ENCODE measurements at regions not wholly inside any gene's neighbourhood (a gene's known extent, or its start where the extent isn't known, plus 50 kb on each side); places are given as distances from the start of the nearest gene placed in this dataset.

- DNase-seq (ENCODE audit: low read depth in 2 of 2) = no peak
These were observed 135.9 kb downstream of the PAH start for GRCh38 chr12:102781117-102781516.

- no peak for DNase-seq (ENCODE audit: low read depth in 2 of 2)
These were observed 141.0 kb downstream of the PAH start for GRCh38 chr12:102776041-102776440.

GRCh38 chr12:102769323-102769916 is 147.6 kb downstream of the PAH start:
- peak in 1 of 2 donors; percentile 5 for DNase-seq (ENCODE audit: low read depth in 2 of 2)

GRCh38 chr12:102766961-102767360 is 150.1 kb downstream of the PAH start:
- no peak for DNase-seq (ENCODE audit: low read depth in 2 of 2)

GRCh38 chr12:102765736-102766135 is 151.3 kb downstream of the PAH start:
- DNase-seq (ENCODE audit: low read depth in 2 of 2) = no peak

GRCh38 chr12:102763471-102763870 is 153.6 kb downstream of the PAH start:
- no peak for DNase-seq (ENCODE audit: low read depth in 2 of 2)

GRCh38 chr12:102763061-102763460 is 154.0 kb downstream of the PAH start:
- no peak for DNase-seq (ENCODE audit: low read depth in 2 of 2)

- DNase-seq (ENCODE audit: low read depth in 2 of 2) = no peak
These were observed 156.7 kb downstream of the PAH start for GRCh38 chr12:102760322-102760721.

GRCh38 chr12:102759466-102759865 is 157.6 kb downstream of the PAH start:
- no peak for DNase-seq (ENCODE audit: low read depth in 2 of 2)

GRCh38 chr12:102757882-102758226 is 159.2 kb downstream of the PAH start:
- no peak for DNase-seq (ENCODE audit: low read depth in 2 of 2)

GRCh38 chr12:102757154-102757881 is 159.7 kb downstream of the PAH start:
- no peak for DNase-seq (ENCODE audit: low read depth in 2 of 2)

- no peak for DNase-seq (ENCODE audit: low read depth in 2 of 2)
These were observed 160.5 kb downstream of the PAH start for GRCh38 chr12:102756530-102756929.

GRCh38 chr12:102755266-102755665 is 161.8 kb downstream of the PAH start:
- no peak for DNase-seq (ENCODE audit: low read depth in 2 of 2)

- DNase-seq (ENCODE audit: low read depth in 2 of 2) = no peak
These were observed 163.2 kb downstream of the PAH start for GRCh38 chr12:102753802-102754201.

GRCh38 chr12:102748704-102749103 is 168.3 kb downstream of the PAH start:
- no peak for DNase-seq (ENCODE audit: low read depth in 2 of 2)

GRCh38 chr12:102746963-102747362 is 170.1 kb downstream of the PAH start:
- DNase-seq (ENCODE audit: low read depth in 2 of 2) = no peak

- DNase-seq (ENCODE audit: low read depth in 2 of 2) = no peak
These were observed 171.0 kb downstream of the PAH start for GRCh38 chr12:102745971-102746600.

GRCh38 chr12:102741196-102741595 is 175.8 kb downstream of the PAH start:
- DNase-seq (ENCODE audit: low read depth in 2 of 2) = no peak

- DNase-seq (ENCODE audit: low read depth in 2 of 2) = no peak
These were observed 176.7 kb downstream of the PAH start for GRCh38 chr12:102740141-102740955.

- DNase-seq (ENCODE audit: low read depth in 2 of 2) = no peak
These were observed 180.7 kb downstream of the PAH start for GRCh38 chr12:102736328-102736727.

- no peak for DNase-seq (ENCODE audit: low read depth in 2 of 2)
These were observed 181.9 kb downstream of the PAH start for GRCh38 chr12:102735104-102735503.

GRCh38 chr12:102730996-102731395 is 186.0 kb downstream of the PAH start:
- DNase-seq (ENCODE audit: low read depth in 2 of 2) = no peak

Measured in stimulated activated CD8-positive, alpha-beta memory T cell treated with anti-CD3 and anti-CD28 coated beads, Interleukin-15, amount 100 ng/mL, for 48 hours (primary cell).